Trophoblast cell (in vitro differentiated cells and primary cell): ENCODE measurements at regions not wholly inside any gene's neighbourhood (a gene's known extent, or its start where the extent isn't known, plus 50 kb on each side); places are given as distances from the start of the nearest gene placed in this dataset.

Experiments used
- DNase-seq, 2 donors: peaks; one replicate each; pipeline ENCODE4 v3.0.0-alpha.2; 2016
- H2AFZ ChIP-seq: 2 replicates; pipeline ENCODE4 v1.6.1; 2013; ENCODE audit warnings: low read length, moderate library complexity, mild to moderate bottlenecking; ENCODE audit not compliant: insufficient read depth, poor library complexity
- H2AK5ac ChIP-seq: 2 replicates; pipeline ENCODE4 v1.6.1; 2013; ENCODE audit warnings: mild to moderate bottlenecking, low read length
- H2BK120ac ChIP-seq: 2 replicates; pipeline ENCODE4 v1.6.1; 2013; ENCODE audit warnings: low read length, mild to moderate bottlenecking, moderate library complexity; ENCODE audit not compliant: insufficient read depth, poor library complexity
- H2BK12ac ChIP-seq: 2 replicates; pipeline ENCODE4 v1.6.1; 2013; ENCODE audit warnings: mild to moderate bottlenecking, low read length, moderate library complexity
- H2BK5ac ChIP-seq: 2 replicates; pipeline ENCODE4 v1.6.1; 2013; ENCODE audit warnings: low read length, low read depth, moderate library complexity, mild to moderate bottlenecking; ENCODE audit not compliant: poor library complexity
- H3K14ac ChIP-seq: 2 replicates; pipeline ENCODE4 v1.6.1; 2013; ENCODE audit warnings: mild to moderate bottlenecking, low read length
- H3K18ac ChIP-seq: 2 replicates; pipeline ENCODE4 v1.6.1; 2013; ENCODE audit warnings: mild to moderate bottlenecking, low read length
- H3K23ac ChIP-seq: 2 replicates; pipeline ENCODE4 v1.6.1; 2013; ENCODE audit warnings: low read length
- H3K27ac ChIP-seq: 2 replicates; pipeline ENCODE4 v1.5.1; 2013; ENCODE audit warnings: low read depth, mild to moderate bottlenecking, inconsistent platforms, low read length, moderate library complexity
- H3K27me3 ChIP-seq: 2 replicates; pipeline ENCODE4 v1.6.1; 2013; ENCODE audit warnings: inconsistent platforms, mild to moderate bottlenecking, low read length, moderate library complexity; ENCODE audit not compliant: insufficient read depth
- H3K36me3 ChIP-seq, 2 experiments: 1 replicate in 1 of 2; 2 replicates in 1 of 2; pipeline ENCODE4 v1.6.1; 2013; ENCODE audit warnings: low read length in 2 of 2, mild to moderate bottlenecking in 2 of 2, moderate library complexity in 1 of 2; ENCODE audit not compliant: insufficient read depth in 2 of 2, control insufficient read depth in 1 of 2
- H3K4ac ChIP-seq: 2 replicates; pipeline ENCODE4 v1.6.1; 2013; ENCODE audit warnings: low read depth, mild to moderate bottlenecking, low read length, moderate library complexity
- H3K4me1 ChIP-seq, 2 experiments: 1 replicate in 1 of 2; 2 replicates in 1 of 2; pipeline ENCODE4 v1.6.1; 2013; ENCODE audit warnings: low read length in 2 of 2, mild to moderate bottlenecking in 2 of 2, moderate library complexity in 1 of 2; ENCODE audit not compliant: insufficient read depth in 2 of 2, control insufficient read depth in 1 of 2
- H3K4me2 ChIP-seq: 2 replicates; pipeline ENCODE4 v1.6.1; 2013; ENCODE audit warnings: inconsistent platforms, mild to moderate bottlenecking, low read length, moderate library complexity
- H3K4me3 ChIP-seq: 2 replicates; pipeline ENCODE4 v1.5.1; 2013; ENCODE audit warnings: mild to moderate bottlenecking, low read depth, low read length, inconsistent platforms
- H3K79me1 ChIP-seq: one replicate; pipeline ENCODE4 v1.6.1; 2013; ENCODE audit warnings: low read length
- H3K79me2 ChIP-seq: 2 replicates; pipeline ENCODE4 v1.6.1; 2013; ENCODE audit warnings: low read length, mild to moderate bottlenecking; ENCODE audit not compliant: control insufficient read depth, insufficient read depth, poor library complexity
- H3K9ac ChIP-seq: 2 replicates; pipeline ENCODE4 v1.6.1; 2013; ENCODE audit warnings: mild to moderate bottlenecking, low read length
- H3K9me3 ChIP-seq: 2 replicates; pipeline ENCODE4 v1.6.1; 2013; ENCODE audit warnings: low read depth, mild to moderate bottlenecking, control low read depth, inconsistent platforms, low read length; ENCODE audit not compliant: insufficient read depth
- H4K12ac ChIP-seq: 2 replicates; pipeline ENCODE4 v1.6.1; 2013; ENCODE audit warnings: low read depth, mild to moderate bottlenecking, low read length, moderate library complexity
- H4K8ac ChIP-seq: 2 replicates; pipeline ENCODE4 v1.6.1; 2013; ENCODE audit warnings: low read depth, mild to moderate bottlenecking, low read length, moderate library complexity
- H4K91ac ChIP-seq: one replicate; pipeline ENCODE4 v1.6.1; 2013; ENCODE audit warnings: low read depth, mild to moderate bottlenecking, low read length, moderate library complexity
- WGBS: extraction: QIAGEN DNeasy Blood & Tissue Kit; methylation state at CpG from one replicate; pipeline ENCODE4 v1.1.7; 2013; ENCODE audit warnings: missing lambda C conversion rate; ENCODE audit not compliant: insufficient read length, insufficient coverage; ENCODE audit errors: extremely low coverage; 5-methylcytosine and 5-hydroxymethylcytosine counted together

DNA sequence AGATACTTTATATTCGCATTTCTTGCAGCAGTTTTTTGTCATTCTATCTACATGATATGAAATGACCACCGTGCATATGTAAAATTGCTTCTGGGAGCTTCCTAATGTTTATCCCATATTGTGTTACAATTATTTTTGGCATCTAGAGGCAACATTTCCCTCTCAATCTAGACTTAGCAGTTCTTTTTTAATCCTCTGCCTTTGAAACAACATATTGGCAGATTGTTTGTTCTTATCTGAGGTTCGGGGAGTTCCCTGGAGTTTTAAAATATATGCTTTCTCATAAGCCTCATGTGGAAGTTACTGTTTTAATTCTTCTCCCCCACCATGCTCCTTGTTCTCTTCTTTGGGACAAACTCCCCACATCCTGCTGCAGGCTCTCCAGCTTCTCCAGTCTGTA is 130.1 kb upstream of the SLC10A2 start:
- Histone ChIP-seq H3K9ac (no peak overlapping the region), H3K4me2 (no peak overlapping the region), H3K27ac (no peak overlapping the region), H3K14ac (no peak overlapping the region), H4K8ac (no peak overlapping the region), H3K36me3 (no peaks in the 10 kb centered on the region), H4K12ac (no peak overlapping the region), H3K79me2 (no peaks in the 10 kb centered on the region), H3K23ac (no peak overlapping the region), H3K18ac (no peak overlapping the region), H2AFZ (no peak overlapping the region), H4K91ac (no peak overlapping the region), H3K4me1 (no peaks in the 10 kb centered on the region), H2AK5ac (no peak overlapping the region), H3K79me1 (no peaks in the 10 kb centered on the region), H3K4ac (no peak overlapping the region), H2BK120ac (no peak overlapping the region), H3K9me3 (no peaks in the 10 kb centered on the region), H2BK5ac (no peak overlapping the region), H2BK12ac (no peak overlapping the region), H3K27me3 (no peaks in the 10 kb centered on the region), H3K4me3 (no peak overlapping the region)
- no peak for DNase-seq
- no CpG with 5 or more reads among the region's 3 CpGs for WGBS

DNA sequence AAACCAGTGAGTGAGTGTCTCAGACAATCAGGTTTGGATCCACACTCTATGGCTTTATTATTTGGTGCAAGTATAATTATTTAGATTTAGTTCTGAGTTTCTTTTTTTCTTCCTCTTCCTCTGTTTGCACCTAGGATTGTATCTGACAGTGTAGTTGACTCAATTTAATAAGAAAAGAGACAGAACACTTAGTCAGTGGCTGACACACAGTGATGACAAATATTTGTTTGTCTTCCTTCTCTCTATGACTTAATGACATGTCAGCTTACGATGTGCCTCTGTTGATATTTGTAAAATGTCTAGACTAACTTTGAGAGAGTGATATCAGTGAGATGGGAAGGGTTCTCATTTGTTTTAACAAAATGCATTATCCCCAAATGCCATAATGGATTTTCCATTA is 129.5 kb upstream of the SLC10A2 start:
- Histone ChIP-seq H3K4ac (no peak overlapping the region), H3K79me2 (no peaks in the 10 kb centered on the region), H3K4me3 (no peak overlapping the region), H3K79me1 (no peaks in the 10 kb centered on the region), H2BK120ac (no peak overlapping the region), H3K4me2 (no peak overlapping the region), H2AFZ (no peak overlapping the region), H3K27ac (no peak overlapping the region), H3K23ac (no peak overlapping the region), H3K18ac (no peak overlapping the region), H2AK5ac (no peak overlapping the region), H3K9me3 (no peaks in the 10 kb centered on the region), H3K14ac (no peak overlapping the region), H3K27me3 (no peaks in the 10 kb centered on the region), H3K9ac (no peak overlapping the region), H4K91ac (no peak overlapping the region), H4K12ac (no peak overlapping the region), H3K4me1 (peaks cover 0 to 2% of the 10 kb centered on the region in 2 experiments), H4K8ac (no peak overlapping the region), H2BK12ac (no peak overlapping the region), H3K36me3 (no peaks in the 10 kb centered on the region), H2BK5ac (no peak overlapping the region)
- no CpG with 5 or more reads among the region's 1 CpG for WGBS
- no peak for DNase-seq

GRCh38 chr13:103194871-103195270 is 128.7 kb upstream of the SLC10A2 start:
- H2BK5ac ChIP-seq: no peak overlapping the region
- no peaks in the 10 kb centered on the region for H3K79me1 ChIP-seq
- H3K27ac ChIP-seq: no peak overlapping the region
- no peak overlapping the region for H2AK5ac ChIP-seq
- H2BK120ac ChIP-seq: no peak overlapping the region
- H3K4me2 ChIP-seq: no peak overlapping the region
- no peak overlapping the region for H4K12ac ChIP-seq
- no peak overlapping the region for H4K91ac ChIP-seq
- H4K8ac ChIP-seq: no peak overlapping the region
- no peaks in the 10 kb centered on the region for H3K79me2 ChIP-seq
- no peak overlapping the region for H3K18ac ChIP-seq
- no peaks in the 10 kb centered on the region for H3K9me3 ChIP-seq
- no peak overlapping the region for H3K9ac ChIP-seq
- H3K36me3 ChIP-seq: no peaks in the 10 kb centered on the region
- no peak overlapping the region for H2BK12ac ChIP-seq
- H3K4me3 ChIP-seq: no peak overlapping the region
- H3K4ac ChIP-seq: no peak overlapping the region
- no peak for DNase-seq
- no CpG with 5 or more reads among the region's 2 CpGs for WGBS
- no peaks in the 10 kb centered on the region for H3K27me3 ChIP-seq
- no peak overlapping the region for H3K14ac ChIP-seq
- H2AFZ ChIP-seq: no peak overlapping the region
- peaks cover 0 to 2% of the 10 kb centered on the region in 2 experiments for H3K4me1 ChIP-seq
- H3K23ac ChIP-seq: no peak overlapping the region

GRCh38 chr13:103192511-103193135 is 126.4 kb upstream of the SLC10A2 start:
- H3K9ac ChIP-seq: no peak overlapping the region
- no peak overlapping the region for H4K8ac ChIP-seq
- no peak for DNase-seq
- H2AK5ac ChIP-seq: no peak overlapping the region
- H3K4ac ChIP-seq: no peak overlapping the region
- H3K4me3 ChIP-seq: no peak overlapping the region
- H3K27me3 ChIP-seq: no peaks in the 10 kb centered on the region
- no peak overlapping the region for H2BK5ac ChIP-seq
- H3K9me3 ChIP-seq: no peaks in the 10 kb centered on the region
- H3K14ac ChIP-seq: no peak overlapping the region
- H2BK120ac ChIP-seq: no peak overlapping the region
- H3K79me2 ChIP-seq: no peaks in the 10 kb centered on the region
- no peak overlapping the region for H2AFZ ChIP-seq
- H2BK12ac ChIP-seq: no peak overlapping the region
- H3K18ac ChIP-seq: no peak overlapping the region
- H3K79me1 ChIP-seq: peaks cover 5% of the 10 kb centered on the region
- no peaks in the 10 kb centered on the region for H3K36me3 ChIP-seq
- no peak overlapping the region for H3K4me2 ChIP-seq
- H4K91ac ChIP-seq: no peak overlapping the region
- H3K23ac ChIP-seq: no peak overlapping the region
- no CpG with 5 or more reads among the region's 1 CpG for WGBS
- H3K27ac ChIP-seq: no peak overlapping the region
- H3K4me1 ChIP-seq: peaks cover 4 to 6% of the 10 kb centered on the region in 2 experiments
- H4K12ac ChIP-seq: no peak overlapping the region
